ENCODE measurements at regions not wholly inside any gene's neighbourhood (a gene's known extent, or its start where the extent isn't known, plus 50 kb on each side); places are given as distances from the start of the nearest gene placed in this dataset.
A peak's percentile ranks its signal among the peaks of the same experiment; 100 is the strongest.
"Not testable (repeated sequence)": the region's sequence is repeated elsewhere in the genome, so short reads cannot be mapped to it uniquely, and the experiment has no call there.

GRCh38 chr6:109875973-109876372, 102.1 kb upstream of the GPR6 start:
- no peak overlapping the region for H3K27ac Mint-ChIP-seq
- H3K36me3 Mint-ChIP-seq = no peaks in the 10 kb centered on the region
- no peaks in the 10 kb centered on the region for H3K9me3 Mint-ChIP-seq
- DNase-seq (ENCODE audit: low spot score in 2 of 2) = no peak
- no peak for ATAC-seq

DNA sequence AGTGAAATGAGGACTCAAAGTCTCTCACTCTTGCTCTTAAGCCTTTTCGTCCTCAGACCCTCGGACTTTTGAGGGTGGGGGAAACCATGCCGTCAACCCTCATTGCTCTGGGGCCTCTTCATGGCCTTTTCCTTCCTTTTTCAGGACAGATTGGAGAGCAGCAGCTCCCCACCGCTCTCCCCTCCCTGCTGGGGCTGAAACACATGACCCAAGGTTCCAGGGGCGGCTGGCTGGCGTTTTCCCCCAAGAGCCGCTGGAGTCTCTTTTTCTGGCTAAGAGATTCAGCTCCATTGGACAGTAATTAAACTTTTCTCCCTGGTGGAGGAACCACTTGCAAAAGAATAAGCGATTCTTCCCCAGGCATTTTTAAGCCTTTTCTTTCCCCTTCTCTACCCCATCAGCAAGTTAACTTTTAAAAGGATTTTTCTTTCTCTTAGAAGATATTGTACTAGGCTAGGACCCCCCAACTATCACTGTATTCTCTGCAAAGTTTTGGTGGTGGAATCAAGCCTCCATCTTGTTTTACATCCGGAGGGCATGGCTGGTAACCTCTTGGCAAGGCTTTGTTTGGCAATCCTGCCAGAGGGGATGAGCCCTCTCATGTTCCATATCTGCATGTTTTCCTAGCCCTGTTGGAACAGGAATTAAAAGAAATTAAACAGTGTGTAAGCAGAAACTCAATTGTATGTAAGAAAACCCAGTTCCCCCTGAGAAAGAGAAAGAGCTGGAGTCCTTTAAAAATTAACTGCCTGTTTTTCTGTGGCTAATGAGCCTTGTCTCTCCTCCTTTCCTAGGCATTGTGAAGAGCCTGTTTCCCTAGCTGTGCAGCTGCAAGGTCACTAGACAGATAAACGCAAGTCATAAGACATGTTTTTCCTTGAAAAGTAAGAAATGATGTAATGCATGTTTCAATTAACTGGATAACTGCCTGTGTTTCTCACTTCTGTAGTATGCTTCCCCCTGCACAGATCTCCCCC, 100.8 kb upstream of the GPR6 start:
- Mint-ChIP-seq H3K27ac (no peak overlapping the region), H3K36me3 (peaks cover 5 to 6% of the 10 kb centered on the region in 2 donors), H3K9me3 (peaks cover 4 to 6% of the 10 kb centered on the region in 2 donors)
- ATAC-seq (no peak), DNase-seq (ENCODE audit: low spot score in 2 of 2) (no peak)

GRCh38 chr6:109878005-109878690, 100.0 kb upstream of the GPR6 start:
- H3K9me3 Mint-ChIP-seq; H3K27ac Mint-ChIP-seq; ATAC-seq; H3K36me3 Mint-ChIP-seq; DNase-seq (ENCODE audit: low spot score in 2 of 2): not testable (repeated sequence)

DNA sequence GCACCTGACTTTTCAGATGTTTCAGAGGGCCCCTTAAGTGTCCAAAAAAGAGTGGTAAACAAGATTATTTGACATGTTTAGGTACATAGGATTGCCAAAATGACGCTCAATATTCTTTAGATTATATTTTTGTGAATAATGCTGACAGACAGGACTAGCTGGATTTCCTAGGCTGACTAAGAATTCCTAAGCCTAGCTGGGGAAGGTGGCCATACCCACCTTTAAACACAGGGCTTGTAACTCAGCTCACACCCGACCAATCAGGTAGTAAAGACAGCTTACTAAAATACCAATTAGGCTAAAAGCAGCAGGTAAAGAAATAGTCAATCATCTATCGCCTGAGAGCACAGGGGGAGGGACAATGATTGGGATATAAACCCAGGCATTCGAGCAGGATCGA, 99.0 kb upstream of the GPR6 start:
- ATAC-seq, H3K27ac Mint-ChIP-seq: not testable (repeated sequence)

GRCh38 chr6:109879521-109879920, 98.6 kb upstream of the GPR6 start:
- H3K27ac Mint-ChIP-seq = no peak overlapping the region

More for the DNA sequence above, 99.0 kb upstream of the GPR6 start:
- H3K9me3 Mint-ChIP-seq; H3K36me3 Mint-ChIP-seq; DNase-seq (ENCODE audit: low spot score in 2 of 2): not testable (repeated sequence)

DNA sequence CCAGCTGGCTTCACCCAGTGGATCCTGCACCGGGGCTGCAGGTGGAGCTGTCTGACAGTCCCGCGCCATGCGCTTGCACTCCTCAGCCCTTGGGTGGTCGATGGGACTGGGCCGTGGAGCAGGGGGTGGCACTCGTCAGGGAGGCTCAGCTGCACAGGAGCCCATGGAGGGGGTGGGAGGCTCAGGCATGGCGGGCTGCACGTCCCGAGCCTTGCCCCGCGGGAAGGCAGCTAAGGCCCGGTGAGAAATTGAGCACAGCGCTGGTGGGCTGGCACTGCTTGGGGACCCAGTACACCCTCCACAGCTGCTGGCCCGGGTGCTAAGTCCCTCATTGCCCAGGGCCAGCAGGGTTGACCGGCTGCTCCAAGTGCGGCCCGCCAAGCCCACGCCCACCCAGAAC, 97.0 kb upstream of the GPR6 start:
- peak overlapping the region in 1 of 2 donors; percentile 53 for H3K27ac Mint-ChIP-seq
- not testable (repeated sequence) for H3K9me3 Mint-ChIP-seq; ATAC-seq; DNase-seq (ENCODE audit: low spot score in 2 of 2); H3K36me3 Mint-ChIP-seq

More at GRCh38 chr6:109879521-109879920, 98.6 kb upstream of the GPR6 start:
- DNase-seq (ENCODE audit: low spot score in 2 of 2) (no peak), ATAC-seq (no peak)
- H3K36me3 Mint-ChIP-seq = peaks cover 5 to 6% of the 10 kb centered on the region in 2 donors
- peaks cover 4 to 6% of the 10 kb centered on the region in 2 donors for H3K9me3 Mint-ChIP-seq

DNA sequence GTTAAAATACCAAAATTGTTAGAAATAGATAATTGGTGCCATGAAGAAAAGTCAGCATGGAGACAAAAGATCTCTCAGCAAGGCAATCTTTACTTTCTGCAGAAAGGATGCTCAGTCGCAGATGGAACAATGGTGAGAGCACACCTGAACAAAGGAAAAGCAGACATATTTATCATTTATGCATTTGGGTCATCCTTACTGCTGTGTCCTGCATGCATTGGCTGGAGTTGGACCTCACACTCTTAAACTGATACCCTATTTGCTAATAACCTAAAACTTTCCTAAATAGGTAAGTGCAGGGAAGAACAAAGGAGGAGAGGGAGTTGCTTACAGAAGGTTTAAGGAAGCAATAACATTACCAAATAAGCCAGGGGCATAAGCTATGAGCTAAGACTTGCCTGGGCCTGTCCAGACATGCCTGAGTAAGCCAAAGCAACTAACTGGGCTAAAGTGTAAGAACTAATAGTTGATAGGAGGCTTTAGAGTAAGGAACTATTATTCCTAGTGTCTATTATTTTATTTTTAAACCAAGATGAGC, 96.1 kb upstream of the GPR6 start:
- H3K36me3 Mint-ChIP-seq; H3K9me3 Mint-ChIP-seq; ATAC-seq; DNase-seq (ENCODE audit: low spot score in 2 of 2): not testable (repeated sequence)
- H3K27ac Mint-ChIP-seq = peak overlapping the region; percentile 65 to 83

DNA sequence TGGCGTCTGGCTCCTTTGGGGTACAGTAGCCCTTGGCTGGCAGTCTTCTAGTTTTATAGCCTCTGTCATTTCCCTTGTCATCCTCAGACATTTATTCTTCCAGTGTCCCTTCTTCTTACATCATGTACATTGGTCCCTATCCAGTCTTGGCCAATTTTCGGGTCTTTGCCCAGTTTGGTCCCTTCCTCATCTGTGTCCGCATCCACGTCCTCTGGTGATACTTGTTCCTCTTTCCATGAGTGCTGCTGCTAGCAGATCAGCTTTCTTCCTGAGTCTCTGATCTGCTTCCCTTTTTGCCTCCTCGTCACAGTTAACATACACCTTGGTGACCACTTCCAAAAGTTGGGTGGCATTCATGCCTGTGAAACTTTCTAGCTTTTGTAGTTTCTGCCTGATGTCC, 86.2 kb upstream of the GPR6 start:
- no peak for ATAC-seq
- no peak for DNase-seq (ENCODE audit: low spot score in 2 of 2)
- Mint-ChIP-seq H3K27ac (no peak overlapping the region), H3K9me3 (no peaks in the 10 kb centered on the region), H3K36me3 (no peaks in the 10 kb centered on the region)

DNA sequence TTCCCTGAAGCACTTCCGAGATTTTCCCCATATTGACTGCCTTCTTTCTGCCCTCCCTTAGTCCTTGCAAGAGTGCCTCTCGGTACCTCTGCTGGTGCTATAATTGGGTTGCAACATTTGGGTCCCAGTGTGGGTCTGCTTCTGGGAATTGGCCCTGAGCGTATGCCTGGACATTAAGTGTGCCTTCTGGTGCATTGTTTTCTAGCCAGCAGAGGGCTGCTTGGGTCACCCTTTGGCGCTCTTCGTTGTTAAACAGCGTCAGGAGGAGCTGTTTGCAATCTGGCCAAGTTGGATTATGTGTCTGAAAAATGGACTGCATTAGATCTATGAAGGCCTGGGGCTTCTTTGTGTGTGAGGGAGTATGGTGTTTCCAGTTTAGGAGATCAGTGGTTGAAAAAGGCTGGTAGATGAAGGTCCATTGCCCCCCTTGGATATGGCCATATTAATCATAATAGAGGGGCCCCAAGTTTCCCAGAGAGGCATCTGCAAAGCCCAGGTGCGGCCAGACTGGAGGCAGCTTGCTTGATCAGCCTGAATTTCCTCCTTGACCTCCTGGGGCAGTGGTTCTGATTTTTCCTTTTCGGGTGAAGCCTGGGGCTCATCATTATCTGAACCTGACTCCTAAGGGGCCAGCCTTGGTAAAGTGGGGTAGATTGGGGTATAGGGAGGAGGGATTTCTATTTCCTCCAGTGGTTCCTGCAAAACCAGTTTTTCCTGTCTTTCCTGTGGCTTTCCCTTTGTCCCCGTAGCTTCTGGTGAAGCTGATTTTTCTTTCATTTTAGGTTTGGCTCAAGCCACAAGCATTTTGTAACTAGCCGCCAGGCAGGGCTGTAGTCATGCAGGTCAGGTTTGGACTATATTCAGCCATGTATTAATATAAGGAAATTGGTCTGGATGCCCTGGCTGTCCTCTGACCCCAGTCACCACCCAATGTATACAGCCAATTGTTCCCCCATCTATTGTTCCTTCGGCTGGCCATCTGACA, 85.4 kb upstream of the GPR6 start:
- DNase-seq (ENCODE audit: low spot score in 2 of 2) = no peak
- Mint-ChIP-seq H3K36me3 (no peaks in the 10 kb centered on the region), H3K27ac (no peak overlapping the region), H3K9me3 (no peaks in the 10 kb centered on the region)
- ATAC-seq = no peak

DNA sequence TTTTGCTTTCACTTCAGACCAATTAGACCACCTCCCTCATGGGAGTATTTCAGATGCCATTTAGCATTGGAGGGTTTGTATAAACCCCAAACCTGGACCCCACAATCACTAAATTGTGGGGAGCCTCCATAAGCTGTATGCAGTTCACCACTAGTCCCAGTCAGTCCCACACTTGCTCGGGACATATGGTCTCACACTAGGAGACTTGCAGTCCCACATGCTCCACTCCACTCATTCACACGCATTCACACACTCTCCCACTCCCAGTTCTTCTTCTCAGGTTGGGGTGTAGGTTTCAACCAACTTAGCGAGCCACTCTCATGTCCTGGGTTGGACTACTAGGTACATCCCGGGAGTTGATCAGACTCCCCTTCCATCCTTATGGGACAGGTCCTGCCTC, 84.5 kb upstream of the GPR6 start:
- ATAC-seq (no peak), DNase-seq (ENCODE audit: low spot score in 2 of 2) (no peak)
- H3K9me3 Mint-ChIP-seq = no peaks in the 10 kb centered on the region
- no peaks in the 10 kb centered on the region for H3K36me3 Mint-ChIP-seq
- no peak overlapping the region for H3K27ac Mint-ChIP-seq

DNA sequence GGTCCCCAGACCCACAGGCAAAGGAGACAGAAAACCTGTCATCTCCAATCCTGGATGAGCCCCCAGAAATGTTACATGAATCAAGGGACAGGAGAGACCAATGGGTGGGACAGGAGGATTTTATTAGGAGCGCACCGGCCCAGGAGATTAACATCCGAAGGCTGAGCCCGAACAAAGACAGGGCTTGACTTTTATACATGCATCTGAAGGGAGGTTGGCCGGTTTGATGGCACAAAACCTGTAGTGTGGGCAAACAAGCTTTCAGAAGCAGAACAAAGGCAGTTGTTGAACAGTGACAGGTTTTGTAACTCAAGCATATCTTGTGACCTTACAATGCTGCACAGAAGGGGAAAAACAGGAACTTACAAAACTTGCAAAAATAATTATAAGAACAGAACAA, 83.9 kb upstream of the GPR6 start:
- Mint-ChIP-seq H3K9me3 (no peaks in the 10 kb centered on the region), H3K36me3 (no peaks in the 10 kb centered on the region), H3K27ac (no peak overlapping the region)
- no peak for ATAC-seq
- no peak for DNase-seq (ENCODE audit: low spot score in 2 of 2)

DNA sequence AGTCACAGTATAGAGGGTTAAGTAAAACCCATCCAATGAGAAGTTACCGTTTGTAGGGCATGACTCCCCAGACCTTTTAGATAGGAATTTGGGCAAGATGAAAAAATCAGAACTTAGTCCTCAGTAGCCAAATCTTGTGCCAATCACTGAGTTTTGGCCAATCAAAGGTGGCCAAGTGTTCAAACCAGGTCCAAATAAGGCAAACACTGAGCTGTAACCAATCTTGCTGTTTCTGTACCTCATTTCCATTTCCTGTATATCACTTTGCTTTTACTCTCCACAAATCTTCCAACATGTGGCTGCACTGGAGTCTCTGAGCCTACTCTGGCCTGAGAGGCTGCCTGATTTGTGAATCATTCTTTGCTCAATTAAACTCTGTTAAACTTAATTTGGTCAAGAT, 81.8 kb upstream of the GPR6 start:
- Mint-ChIP-seq H3K36me3 (no peaks in the 10 kb centered on the region), H3K27ac (no peak overlapping the region), H3K9me3 (no peaks in the 10 kb centered on the region)
- ATAC-seq = no peak
- no peak for DNase-seq (ENCODE audit: low spot score in 2 of 2)

DNA sequence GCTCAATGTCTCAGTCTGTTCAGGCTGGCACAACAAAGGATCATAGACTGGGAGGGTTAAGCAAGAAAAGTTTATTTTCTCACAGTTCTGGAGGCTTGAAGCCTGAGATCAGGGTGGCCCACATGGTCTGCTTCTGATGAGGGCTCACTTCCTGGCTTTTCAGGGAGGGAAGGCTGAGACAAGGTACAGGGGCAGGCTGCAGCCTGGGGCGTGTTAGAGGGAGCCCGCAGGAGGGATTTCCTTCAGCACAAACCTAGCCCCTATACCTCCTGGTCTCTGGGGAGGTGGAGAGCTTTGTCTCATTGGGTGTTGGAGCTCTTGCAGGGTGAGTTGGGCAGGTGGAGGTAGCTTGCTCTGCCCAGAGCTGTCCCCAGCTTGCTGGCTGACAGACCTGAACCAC, 81.1 kb upstream of the GPR6 start:
- H3K27ac Mint-ChIP-seq = no peak overlapping the region
- H3K9me3 Mint-ChIP-seq = no peaks in the 10 kb centered on the region
- ATAC-seq (no peak), DNase-seq (ENCODE audit: low spot score in 2 of 2) (no peak)
- H3K36me3 Mint-ChIP-seq = no peaks in the 10 kb centered on the region

DNA sequence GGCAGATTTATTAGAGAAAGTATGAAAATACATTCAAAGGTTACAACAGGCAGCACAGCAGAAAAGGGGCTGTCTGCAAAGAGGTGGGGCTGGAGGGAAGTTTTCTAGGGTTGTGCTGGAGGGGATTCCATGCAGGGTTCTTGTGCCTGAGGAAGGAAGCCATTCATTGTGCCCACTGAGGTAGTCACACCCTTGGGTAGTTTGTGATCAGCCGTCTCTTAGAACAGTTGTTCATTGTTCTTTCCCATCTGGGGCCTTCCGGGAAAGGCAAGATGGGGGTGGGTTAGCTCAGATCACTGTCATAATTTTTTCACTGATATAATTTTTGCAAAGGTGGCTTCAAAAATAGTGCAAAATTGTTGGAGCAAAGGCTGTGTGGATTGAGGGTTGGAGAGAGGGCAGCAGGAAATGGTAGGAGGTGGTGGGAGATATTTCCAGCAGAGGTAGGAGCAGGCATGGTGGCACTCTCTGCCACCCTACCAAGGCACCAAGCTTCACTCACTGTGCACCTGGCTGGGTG, 80.5 kb upstream of the GPR6 start:
- no peaks in the 10 kb centered on the region for H3K9me3 Mint-ChIP-seq
- ATAC-seq (no peak), DNase-seq (ENCODE audit: low spot score in 2 of 2) (no peak)
- no peaks in the 10 kb centered on the region for H3K36me3 Mint-ChIP-seq
- H3K27ac Mint-ChIP-seq = no peak overlapping the region

- Mint-ChIP-seq H3K9me3 (no peaks in the 10 kb centered on the region), H3K36me3 (no peaks in the 10 kb centered on the region), H3K27ac (no peak overlapping the region)
- ATAC-seq (no peak), DNase-seq (ENCODE audit: low spot score in 2 of 2) (no peak)
These were observed 76.1 kb upstream of the GPR6 start for GRCh38 chr6:109901976-109902375.

GRCh38 chr6:109902870-109903269, 75.2 kb upstream of the GPR6 start:
- no peak for DNase-seq (ENCODE audit: low spot score in 2 of 2)
- ATAC-seq = no peak
- no peak overlapping the region for H3K27ac Mint-ChIP-seq
- no peaks in the 10 kb centered on the region for H3K9me3 Mint-ChIP-seq
- no peaks in the 10 kb centered on the region for H3K36me3 Mint-ChIP-seq
